KMS-11 (cell line): ENCODE measurements at regions not wholly inside any gene's neighbourhood (a gene's known extent, or its start where the extent isn't known, plus 50 kb on each side); places are given as distances from the start of the nearest gene placed in this dataset.

Source experiments
- H2AFZ ChIP-seq: fragments of 200-600 bp; sonication (generic); 2 replicates; pipeline ENCODE4 v1.6.1; 2016; ENCODE audit warnings: antibody characterized with exemption, mixed run types, low read depth
- H3K27ac ChIP-seq: fragments of 200-600 bp; sonication (generic); 2 replicates; pipeline ENCODE4 v1.6.1; 2016; ENCODE audit warnings: mild to moderate bottlenecking, mixed run types
- H3K27me3 ChIP-seq: fragments of 200-600 bp; sonication (generic); 2 replicates; pipeline ENCODE4 v1.6.1; 2017; ENCODE audit warnings: mild to moderate bottlenecking, low read depth, mixed run types, moderate library complexity; ENCODE audit not compliant: insufficient read depth
- H3K36me3 ChIP-seq: fragments of 200-600 bp; sonication (generic); 2 replicates; pipeline ENCODE4 v1.6.1; 2017; ENCODE audit warnings: mild to moderate bottlenecking, mixed run types; ENCODE audit not compliant: insufficient read depth
- H3K4me1 ChIP-seq: fragments of 200-600 bp; sonication (generic); 2 replicates; pipeline ENCODE4 v1.6.1; 2016; ENCODE audit warnings: mild to moderate bottlenecking, low read depth, mixed run types; ENCODE audit not compliant: poor library complexity, severe bottlenecking
- H3K4me2 ChIP-seq: fragments of 200-600 bp; sonication (generic); 2 replicates; pipeline ENCODE4 v1.7.0; 2016; ENCODE audit warnings: mild to moderate bottlenecking, mixed run types
- H3K4me3 ChIP-seq: fragments of 200-600 bp; sonication (generic); IDR thresholded peaks from 2 replicates; pipeline ENCODE4 v1.6.1; 2017; ENCODE audit warnings: low read depth, low read length, mixed read lengths; ENCODE audit not compliant: insufficient read depth
- H3K79me2 ChIP-seq: fragments of 200-600 bp; sonication (generic); 2 replicates; pipeline ENCODE4 v1.6.1; 2016; ENCODE audit warnings: low read depth, mixed run types; ENCODE audit not compliant: insufficient read depth
- H3K9ac ChIP-seq: fragments of 200-600 bp; sonication (generic); 2 replicates; pipeline ENCODE4 v1.6.1; 2016; ENCODE audit warnings: mild to moderate bottlenecking, mixed run types
- H4K20me1 ChIP-seq: fragments of 200-600 bp; sonication (generic); 2 replicates; pipeline ENCODE4 v1.6.1; 2016; ENCODE audit warnings: mild to moderate bottlenecking, mixed run types; ENCODE audit not compliant: insufficient read depth
- TF ChIP-seq, protein P1 (sequence below): fragments of 200-600 bp; sonication (generic); conservative IDR thresholded peaks from 2 replicates; pipeline ENCODE4 v1.6.1; 2017; ENCODE audit warnings: low read depth, mild to moderate bottlenecking, antibody characterized with exemption, low read length, moderate library complexity, mixed read lengths

DNA sequence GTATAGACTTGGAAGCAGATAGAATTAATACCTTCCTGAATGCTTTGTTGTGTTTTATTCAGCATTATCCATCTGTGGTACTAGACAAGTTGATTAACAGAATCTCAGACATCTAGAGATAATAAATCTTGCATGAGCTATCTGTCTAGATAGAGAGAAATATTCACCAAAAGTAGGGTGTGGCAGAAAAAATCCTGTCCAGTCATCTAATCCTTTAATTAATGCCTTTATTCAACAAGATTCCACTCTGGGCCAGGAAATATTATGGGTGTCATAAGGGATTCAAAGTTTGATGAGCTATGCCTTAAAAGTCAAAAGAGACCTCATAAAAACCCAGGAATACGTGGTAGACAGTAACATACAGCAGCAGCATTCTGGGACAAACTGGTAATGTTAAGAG, 601.2 kb downstream of the LMO4 start:
- Histone ChIP-seq H3K36me3 (no peaks in the 10 kb centered on the region), H3K27ac (no peak overlapping the region), H3K4me3 (no peak overlapping the region), H3K27me3 (no peaks in the 10 kb centered on the region), H2AFZ (no peak overlapping the region), H3K79me2 (no peaks in the 10 kb centered on the region), H4K20me1 (no peaks in the 10 kb centered on the region), H3K9ac (no peak overlapping the region), H3K4me1 (no peaks in the 10 kb centered on the region), H3K4me2 (no peak overlapping the region)
- TF ChIP-seq, protein P1, sequence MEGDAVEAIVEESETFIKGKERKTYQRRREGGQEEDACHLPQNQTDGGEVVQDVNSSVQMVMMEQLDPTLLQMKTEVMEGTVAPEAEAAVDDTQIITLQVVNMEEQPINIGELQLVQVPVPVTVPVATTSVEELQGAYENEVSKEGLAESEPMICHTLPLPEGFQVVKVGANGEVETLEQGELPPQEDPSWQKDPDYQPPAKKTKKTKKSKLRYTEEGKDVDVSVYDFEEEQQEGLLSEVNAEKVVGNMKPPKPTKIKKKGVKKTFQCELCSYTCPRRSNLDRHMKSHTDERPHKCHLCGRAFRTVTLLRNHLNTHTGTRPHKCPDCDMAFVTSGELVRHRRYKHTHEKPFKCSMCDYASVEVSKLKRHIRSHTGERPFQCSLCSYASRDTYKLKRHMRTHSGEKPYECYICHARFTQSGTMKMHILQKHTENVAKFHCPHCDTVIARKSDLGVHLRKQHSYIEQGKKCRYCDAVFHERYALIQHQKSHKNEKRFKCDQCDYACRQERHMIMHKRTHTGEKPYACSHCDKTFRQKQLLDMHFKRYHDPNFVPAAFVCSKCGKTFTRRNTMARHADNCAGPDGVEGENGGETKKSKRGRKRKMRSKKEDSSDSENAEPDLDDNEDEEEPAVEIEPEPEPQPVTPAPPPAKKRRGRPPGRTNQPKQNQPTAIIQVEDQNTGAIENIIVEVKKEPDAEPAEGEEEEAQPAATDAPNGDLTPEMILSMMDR: no peak

DNA sequence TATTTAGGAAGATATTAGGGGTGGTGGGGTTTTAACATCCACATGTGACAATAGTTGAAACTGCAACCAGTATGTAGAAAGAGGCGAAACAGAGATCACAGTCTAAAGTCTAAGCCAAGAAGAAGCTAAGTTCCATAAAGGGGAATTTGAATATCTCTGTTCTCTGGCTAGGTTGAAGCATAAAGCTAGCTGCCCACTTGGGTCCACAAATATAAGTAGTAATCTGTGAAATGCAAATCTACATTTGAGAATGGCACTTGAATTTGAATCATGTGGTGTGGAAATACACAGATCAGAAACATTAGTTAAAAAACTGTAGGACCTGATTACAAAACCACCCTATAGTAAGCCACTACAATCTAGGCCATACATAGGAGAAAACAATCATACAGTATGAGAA, 602.1 kb downstream of the LMO4 start:
- no peak overlapping the region for H3K4me3 ChIP-seq
- H2AFZ ChIP-seq: no peak overlapping the region
- TF ChIP-seq, protein P1: no peak
- H3K9ac ChIP-seq: no peak overlapping the region
- H3K36me3 ChIP-seq: no peaks in the 10 kb centered on the region
- no peaks in the 10 kb centered on the region for H3K4me1 ChIP-seq
- no peaks in the 10 kb centered on the region for H3K27me3 ChIP-seq
- H4K20me1 ChIP-seq: no peaks in the 10 kb centered on the region
- H3K27ac ChIP-seq: no peak overlapping the region
- no peaks in the 10 kb centered on the region for H3K79me2 ChIP-seq
- no peak overlapping the region for H3K4me2 ChIP-seq

DNA sequence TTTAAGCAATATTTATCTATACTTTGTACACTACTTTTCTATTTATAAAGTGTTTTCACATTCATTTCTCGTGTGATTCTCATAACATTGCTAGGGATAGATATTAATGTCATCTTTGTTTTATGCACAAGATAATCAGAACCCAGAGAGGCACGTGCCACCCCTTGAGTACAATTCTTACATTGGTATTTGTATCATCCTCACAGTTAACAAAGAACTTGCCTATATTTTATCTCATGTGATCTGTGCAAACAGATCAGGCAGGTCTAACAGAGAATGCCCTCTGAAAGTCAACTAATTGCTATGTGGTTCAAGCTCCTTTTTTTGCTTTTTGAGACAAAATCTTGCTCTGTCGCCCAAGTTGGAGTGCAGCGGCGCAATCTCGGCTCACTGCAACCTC, 604.5 kb downstream of the LMO4 start:
- H3K4me2 ChIP-seq: no peak overlapping the region
- no peaks in the 10 kb centered on the region for H4K20me1 ChIP-seq
- no peaks in the 10 kb centered on the region for H3K36me3 ChIP-seq
- no peak overlapping the region for H2AFZ ChIP-seq
- H3K9ac ChIP-seq: no peak overlapping the region
- no peak overlapping the region for H3K27ac ChIP-seq
- no peaks in the 10 kb centered on the region for H3K4me1 ChIP-seq
- H3K4me3 ChIP-seq: no peak overlapping the region
- no peaks in the 10 kb centered on the region for H3K27me3 ChIP-seq
- H3K79me2 ChIP-seq: no peaks in the 10 kb centered on the region
- TF ChIP-seq, protein P1: no peak

DNA sequence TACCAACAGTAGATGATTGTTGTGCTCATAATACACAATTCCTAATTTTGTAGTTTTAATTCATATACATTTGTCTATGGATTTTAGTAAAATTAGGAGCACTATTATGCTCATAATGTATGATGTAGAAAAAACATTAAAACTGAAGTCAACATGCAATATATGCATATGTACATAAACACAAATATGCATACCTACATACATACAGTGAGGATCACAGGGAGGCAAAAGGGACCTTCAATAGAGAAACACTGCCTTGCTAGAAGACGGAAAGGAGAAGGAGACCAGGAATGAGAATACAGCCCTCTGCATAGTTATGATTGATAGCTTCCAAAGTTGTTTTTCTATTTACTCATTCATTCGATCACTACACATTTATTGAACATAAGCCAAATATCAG, 606.5 kb downstream of the LMO4 start:
- H3K9ac ChIP-seq: no peak overlapping the region
- no peak overlapping the region for H2AFZ ChIP-seq
- no peaks in the 10 kb centered on the region for H3K79me2 ChIP-seq
- H3K27me3 ChIP-seq: no peaks in the 10 kb centered on the region
- no peak overlapping the region for H3K4me2 ChIP-seq
- H3K27ac ChIP-seq: no peak overlapping the region
- no peaks in the 10 kb centered on the region for H4K20me1 ChIP-seq
- no peaks in the 10 kb centered on the region for H3K36me3 ChIP-seq
- H3K4me1 ChIP-seq: no peaks in the 10 kb centered on the region
- no peak overlapping the region for H3K4me3 ChIP-seq
- TF ChIP-seq, protein P1: no peak

DNA sequence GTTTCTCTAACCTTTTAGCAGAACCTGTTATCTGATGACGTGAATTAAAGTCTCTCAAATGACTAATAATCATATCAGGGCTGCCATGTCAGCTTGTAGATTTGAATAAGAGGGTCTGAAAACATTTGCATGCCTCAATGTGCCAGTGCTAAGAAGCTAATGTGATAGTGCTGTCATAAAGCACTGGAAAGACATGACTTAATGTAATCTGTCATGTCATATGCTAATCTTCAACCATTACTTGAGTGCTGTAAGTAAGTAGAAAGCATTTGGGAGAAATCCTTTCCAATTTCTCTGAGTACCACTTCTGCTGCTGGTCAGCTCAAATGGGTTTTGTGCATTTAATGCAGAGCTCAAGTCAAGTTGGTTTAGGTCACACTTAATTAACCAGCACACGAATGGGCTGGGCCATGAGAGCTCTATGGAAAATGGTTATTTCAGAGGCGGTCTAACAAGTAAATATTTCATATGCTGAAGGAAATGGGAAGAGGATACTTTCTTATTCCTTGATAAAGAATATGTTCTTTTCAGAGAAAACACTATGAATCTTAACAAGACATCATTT, 609.2 kb downstream of the LMO4 start:
- Histone ChIP-seq H3K4me1 (no peaks in the 10 kb centered on the region), H4K20me1 (no peaks in the 10 kb centered on the region), H3K4me3 (no peak overlapping the region), H3K36me3 (no peaks in the 10 kb centered on the region), H3K79me2 (no peaks in the 10 kb centered on the region), H3K4me2 (no peak overlapping the region), H2AFZ (no peak overlapping the region), H3K9ac (no peak overlapping the region), H3K27me3 (no peaks in the 10 kb centered on the region), H3K27ac (no peak overlapping the region)
- TF ChIP-seq, protein P1: no peak
